COR-L47 (cell line): ENCODE measurements at regions not wholly inside any gene's neighbourhood (a gene's known extent, or its start where the extent isn't known, plus 50 kb on each side); places are given as distances from the start of the nearest gene placed in this dataset.

Experiments
- DNase-seq: peaks from one replicate; lab custom pipeline; 2025; lab: John Stamatoyannopoulos, UW

DNA sequence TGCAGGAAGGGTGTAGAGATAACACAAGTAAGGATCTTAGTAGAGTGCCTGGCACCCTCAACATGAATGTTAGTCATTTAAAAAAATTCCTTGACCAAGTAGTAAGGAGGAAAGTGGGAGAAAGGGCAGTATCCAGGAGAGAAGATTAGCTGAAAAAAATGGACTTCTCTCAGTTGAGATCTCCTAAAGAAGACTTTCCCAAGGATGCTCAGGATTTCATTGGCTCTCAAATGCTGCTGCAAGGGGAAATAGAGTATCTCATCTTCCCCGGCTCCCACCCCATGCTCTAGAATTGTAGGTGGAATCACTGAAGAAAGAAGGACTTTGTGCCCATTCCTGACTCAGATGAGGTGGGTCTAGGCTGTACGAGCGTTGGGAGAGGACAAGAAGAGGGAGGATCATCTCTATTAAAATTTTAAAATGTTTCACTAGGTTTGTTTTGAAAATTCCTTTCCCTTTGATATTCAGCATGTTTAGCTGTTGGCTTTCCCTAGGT, 231.1 kb downstream of the MYCN start:
- no peak for DNase-seq

DNA sequence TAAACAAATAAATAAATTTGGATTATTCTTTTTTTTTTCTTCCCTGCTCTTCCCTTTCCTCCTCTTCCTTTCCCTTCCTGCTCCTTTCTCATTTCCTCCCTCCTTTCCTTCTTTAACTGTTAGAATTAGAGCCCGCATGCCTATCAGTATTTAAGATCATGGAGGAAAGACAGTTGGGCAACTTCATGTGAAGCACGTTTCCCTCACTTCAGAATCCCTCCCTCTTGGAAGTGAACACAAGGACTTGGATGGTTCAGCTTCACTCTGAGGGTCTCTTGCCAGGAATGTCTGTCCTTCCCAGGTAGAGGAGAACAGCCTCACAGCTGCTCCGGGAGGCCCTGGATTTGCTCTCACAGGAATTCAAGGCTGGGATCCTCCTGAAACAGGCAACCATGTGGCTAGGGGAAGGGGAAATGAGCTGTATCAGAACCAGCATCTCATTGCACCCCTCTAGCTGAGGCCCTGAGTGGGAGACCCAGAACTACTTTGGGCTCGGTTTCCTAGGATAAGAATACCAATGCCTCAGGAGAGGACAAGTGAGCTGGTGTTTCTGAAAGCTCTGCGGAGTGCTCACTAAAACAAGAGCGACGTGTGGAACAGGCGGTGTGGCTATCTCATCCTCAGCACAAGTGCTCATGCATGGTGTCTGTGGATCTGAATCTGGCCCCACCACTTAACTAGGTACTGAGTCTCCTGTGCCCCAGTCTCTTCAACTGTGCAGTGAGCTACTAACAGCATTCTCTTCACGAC, 230.5 kb downstream of the MYCN start:
- DNase-seq: no peak

DNA sequence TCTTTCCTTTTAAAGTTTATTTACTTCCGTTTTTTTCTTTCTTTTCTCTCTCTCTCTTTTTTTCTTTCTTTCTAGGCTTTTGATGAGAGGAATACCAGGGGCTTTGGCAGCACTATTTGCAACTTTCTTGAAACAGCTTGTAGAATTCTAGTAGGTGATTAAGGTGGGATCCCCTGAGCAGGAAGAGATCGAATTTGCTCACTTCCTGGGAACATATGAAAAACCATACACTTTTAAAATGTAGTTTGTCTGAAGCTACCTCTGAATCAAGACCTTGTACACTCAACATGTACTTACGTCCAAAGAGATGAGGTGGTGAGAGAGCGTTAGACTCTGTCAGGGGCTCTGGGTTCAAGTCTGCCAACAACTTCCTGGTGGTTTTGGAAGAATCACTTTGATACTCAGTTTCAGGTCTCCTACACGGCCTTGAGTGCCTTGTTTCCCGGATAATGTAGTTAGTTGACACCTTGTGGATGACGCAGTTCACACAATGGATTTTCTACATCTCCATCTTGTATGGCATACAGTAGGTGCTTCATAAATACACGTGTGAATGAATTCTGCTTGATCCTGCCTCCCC, 229.1 kb downstream of the MYCN start:
- no peak for DNase-seq

DNA sequence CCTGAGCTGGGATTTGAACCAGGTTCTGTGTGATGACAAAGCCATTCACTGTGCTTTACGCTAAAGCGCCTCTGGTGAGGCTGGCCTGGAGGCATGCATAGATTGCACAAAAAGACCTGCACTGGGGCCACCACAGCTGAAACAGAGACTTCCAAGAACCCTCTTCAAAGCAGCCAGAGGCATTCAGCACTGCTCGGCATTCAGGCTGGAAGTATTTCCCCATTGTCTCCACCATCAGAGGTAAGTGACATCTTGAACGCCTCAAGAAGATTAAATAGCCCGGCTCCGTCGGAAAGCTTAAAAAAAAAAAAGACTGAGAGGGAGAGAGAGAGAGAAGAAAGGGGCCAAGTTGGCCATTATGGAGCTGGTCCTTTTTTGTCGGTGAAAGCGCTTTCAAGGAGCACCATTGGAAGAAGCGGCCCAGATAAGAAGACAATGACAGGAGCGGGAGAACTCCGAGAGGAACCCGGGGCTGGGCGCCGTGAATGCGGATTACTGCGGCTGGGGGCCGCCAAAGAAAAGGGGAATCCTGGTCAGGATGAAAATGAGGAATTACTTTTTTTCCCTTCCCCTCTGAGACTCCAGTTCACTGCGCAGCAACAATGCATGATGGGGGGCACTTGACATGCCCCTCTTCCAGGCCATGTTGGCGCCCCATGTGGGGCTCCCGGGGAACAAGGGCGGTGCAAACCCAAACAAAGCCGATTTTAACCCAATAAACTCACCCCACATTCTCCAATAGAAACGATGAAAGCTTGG, 228.3 kb downstream of the MYCN start:
- no peak for DNase-seq

DNA sequence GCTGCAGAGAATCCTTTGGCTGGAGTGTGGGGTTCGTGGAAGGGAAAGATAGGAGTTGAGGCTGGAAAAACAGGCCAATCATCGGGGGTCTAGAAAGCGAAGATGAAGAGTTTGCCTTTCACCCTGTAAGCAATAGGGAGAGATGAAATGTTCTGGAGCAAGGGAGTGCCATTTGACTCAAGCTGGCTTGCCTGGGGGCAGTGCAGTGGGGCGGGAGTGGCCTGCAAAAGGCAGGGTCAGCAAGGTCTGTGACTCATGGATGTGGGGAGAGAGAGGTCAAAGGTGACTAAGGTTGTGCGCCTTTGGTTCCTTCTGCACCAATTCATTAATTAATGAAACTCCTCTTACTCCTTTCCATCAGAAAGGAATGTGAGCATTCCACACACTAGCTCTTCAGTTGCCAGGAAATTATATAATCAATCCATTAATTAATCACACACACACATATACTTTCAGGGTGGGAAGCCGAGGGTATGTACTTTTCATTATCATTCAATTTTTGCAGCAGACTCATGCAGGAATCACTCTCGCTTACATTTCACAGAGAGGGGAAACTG, 227.6 kb downstream of the MYCN start:
- DNase-seq: no peak

DNA sequence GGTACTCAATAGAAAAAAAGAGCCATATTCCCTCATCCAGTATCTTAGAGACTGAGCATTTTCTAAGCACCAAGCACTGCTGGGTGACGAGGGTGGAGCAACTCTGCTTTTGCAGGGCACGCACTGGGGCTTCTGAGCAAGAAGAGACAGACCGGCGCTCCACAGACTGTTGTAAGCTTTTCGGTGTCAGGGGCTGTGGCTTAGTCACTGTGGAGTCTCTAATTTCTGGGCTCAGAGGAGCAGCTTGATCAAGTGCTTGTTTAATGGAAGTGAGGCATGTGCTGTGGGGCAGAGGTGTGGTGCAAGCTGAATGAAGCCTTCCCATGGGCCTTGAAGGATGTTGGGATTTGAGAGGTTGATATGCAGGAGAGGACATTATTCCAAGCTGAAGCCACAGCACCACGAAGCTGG, 227.1 kb downstream of the MYCN start:
- no peak for DNase-seq

DNA sequence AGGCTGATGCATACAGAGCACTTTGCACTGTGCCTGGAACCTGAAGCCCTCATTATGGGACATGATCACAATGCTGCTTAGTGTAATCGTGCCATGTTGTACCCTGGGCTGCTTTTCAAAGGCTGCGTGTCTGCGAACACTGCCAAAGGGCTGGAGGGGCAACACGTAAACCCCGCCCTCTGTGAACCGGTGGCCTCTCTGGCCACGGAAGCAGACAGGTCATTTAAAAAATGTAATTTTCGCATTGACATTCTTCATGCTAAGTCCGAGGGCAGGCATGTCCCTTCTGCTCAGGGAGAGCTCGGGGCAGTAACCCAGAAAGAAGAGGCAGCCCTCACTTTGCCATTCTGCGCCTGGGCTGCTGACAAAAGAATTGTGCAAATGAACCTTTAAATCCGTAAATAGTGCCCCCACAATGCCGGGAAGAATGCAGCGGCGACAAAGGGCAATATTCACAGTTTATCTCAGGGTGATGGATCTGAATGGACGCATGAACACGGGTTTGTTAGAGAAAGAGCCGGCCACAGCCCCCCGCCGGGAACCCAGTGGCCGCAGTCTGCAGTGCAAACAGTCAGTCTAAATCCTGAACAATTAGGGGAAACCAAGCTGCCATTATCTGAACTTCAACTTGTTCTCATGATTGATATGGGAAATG, 226.1 kb downstream of the MYCN start:
- DNase-seq: no peak

DNA sequence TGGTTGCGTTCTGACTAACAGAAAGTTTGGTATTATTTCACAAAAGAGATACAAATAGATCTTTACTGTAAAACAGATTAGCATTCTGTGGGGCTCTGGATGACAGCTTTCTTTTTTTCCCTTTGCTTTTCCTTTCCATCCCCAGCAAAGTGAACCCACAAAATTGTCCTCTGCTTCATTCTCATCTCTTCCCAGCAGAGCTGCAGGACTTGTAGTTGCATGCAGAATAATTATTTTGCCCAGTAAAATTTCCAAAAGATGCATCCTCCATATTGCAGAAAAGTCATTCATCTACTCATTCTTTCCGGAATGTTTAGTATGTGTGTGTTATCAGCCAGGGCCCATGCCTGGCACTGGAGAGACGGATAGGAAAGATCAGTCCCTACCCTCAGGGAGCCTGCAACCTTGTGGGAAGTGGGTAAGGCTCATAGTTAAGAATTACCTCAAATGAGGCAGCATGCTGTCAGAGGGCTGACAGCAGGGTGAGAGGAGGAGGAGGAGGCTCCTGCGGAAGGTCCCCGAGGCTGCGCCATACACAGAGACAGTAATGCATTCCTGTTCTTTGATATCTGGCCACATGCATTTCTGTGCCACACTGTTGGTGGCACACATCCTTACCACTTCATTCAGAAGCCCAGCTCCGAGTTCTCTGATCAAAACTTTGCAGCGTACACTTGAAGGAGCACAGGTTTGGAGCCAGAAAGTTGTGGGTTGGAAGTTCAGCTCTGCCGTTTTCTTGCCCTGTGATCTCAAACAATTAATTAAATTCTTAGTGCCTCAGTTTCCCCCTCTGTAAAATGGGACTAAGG, 225.4 kb downstream of the MYCN start:
- no peak for DNase-seq

DNA sequence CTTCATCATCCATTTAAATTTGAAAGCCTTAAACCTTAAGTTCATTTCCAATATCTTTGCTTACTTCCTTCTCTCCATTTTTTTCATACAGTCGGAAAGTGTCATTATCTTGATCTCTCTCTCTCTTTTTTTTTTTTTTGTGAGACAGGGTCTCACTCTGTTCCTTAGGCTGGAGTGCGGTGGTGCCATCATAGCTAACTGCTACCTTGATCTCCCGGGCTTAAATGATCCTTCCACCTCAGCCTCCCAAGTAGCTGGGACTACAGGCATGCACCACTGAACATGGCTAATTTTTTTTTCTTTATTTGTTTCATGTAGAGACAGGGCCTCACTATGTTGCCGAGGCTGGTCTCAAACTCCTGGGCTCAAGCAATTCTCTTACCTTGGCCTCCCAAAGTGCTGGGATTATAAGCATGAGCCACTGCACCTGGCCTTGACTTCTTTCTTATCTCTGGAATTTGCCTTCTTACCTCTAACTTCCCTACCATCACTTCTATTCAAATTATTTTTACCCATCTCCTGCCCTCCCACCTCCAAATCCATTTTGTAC, 222.2 kb downstream of the MYCN start:
- DNase-seq: no peak

DNA sequence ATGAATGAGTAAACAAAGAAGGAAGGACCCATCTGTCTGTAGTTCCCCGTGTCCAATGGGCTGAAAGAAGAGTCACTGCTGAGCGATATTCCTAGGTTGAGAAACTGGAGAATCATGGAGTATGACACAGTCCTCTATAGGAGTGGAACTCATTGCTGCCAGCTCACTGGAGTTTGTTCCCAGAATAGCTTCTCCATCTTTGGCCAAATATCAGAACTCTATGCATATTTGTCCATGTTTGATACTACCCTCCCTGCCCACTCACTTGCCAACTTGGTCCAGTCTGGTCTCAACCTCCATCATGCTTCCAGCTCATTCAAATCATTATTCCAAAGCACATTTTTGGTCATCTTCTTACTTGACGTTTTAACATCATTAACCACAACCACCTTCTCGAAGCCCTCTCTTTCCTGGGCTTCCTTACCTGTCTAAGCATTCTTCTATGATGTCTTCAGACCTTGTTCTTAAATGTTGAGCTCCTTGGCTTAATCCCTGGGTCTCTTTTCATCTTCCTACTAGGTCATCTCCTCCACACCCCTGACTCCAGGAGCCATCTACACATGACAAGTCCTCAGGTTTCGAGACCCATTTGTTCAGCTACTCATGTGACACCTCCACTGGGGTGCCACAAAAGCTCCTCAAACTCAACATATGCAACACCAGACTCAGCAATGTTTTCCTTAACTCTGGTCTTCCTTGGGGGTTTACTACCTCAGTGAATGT, 221.6 kb downstream of the MYCN start:
- no peak for DNase-seq

DNA sequence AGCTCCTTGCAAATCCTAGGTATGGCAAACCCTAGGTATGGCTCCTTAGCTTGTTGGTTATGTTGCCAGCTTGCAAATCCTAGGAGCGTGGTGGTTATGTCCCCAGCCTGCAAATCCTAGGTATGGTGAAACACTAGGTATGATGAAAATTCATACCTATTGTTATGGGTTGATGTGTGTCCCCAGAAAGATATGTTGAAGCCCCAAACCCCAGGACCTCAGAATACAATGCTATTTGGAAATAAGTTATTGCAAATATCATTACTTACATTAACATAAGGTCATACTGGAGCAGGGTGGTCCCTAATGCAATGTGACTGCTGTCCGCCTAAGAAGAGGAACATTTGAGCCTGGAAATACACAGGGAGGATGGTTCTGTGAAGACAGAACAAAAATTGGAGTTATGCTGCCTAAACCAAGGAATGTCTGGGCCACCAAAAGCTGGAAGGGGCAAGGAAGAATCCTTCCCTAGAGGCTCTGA, 220.8 kb downstream of the MYCN start:
- DNase-seq: no peak

DNA sequence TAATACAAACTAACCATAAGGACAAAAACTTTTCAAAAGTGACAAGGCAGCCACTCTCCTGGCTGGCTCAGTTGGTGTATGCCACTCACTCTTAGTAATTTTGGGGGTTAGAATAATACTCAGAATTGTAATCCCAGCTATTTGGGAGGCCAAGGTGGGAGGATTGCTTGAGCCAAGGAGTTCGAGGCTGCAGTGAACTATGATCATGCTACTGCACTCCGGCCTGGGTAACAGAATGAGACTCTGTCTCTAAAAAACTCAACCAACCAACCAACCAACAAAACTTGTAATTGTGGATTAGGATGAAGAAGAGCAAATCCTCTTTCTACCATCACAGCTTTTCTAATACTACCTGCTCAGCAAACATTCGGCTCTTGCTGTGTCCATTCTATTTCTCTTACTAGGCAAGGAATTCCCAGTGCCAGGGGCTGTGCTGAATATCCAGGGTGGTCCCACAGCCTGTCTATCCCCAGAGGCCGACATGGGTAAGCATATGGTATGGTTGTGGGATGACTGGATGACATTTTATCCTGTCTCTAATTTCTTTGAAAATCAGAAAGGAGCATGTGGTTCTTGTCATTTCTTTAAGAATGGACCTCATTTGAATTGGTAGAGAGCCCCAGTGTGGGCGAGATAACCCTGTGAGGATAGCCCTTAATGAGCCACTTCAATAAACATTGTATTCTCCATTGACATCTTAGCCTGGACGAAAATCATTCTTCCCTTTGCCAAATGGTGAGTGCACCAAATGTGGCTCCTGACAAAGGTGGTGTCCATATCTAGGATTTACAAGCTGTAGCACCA, 220.1 kb downstream of the MYCN start:
- DNase-seq: no peak

DNA sequence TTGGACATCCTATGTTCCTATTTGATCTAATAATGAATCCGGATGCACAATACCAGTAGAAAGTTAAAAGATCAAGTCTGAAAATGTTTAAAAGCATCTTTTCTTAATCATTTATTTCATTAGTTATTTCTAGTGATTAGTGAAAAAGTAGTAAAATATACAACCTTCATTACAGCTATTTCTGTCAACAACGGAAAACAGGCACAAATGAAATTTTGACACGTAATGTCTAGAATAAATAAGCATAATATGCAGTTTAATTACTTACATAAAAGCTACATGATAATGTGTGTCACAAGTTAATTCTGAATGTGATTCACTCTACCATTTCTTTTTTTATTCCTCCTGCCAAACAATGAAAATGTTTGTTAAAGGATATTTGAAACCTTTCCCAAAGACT, 216.1 kb downstream of the MYCN start:
- no peak for DNase-seq

DNA sequence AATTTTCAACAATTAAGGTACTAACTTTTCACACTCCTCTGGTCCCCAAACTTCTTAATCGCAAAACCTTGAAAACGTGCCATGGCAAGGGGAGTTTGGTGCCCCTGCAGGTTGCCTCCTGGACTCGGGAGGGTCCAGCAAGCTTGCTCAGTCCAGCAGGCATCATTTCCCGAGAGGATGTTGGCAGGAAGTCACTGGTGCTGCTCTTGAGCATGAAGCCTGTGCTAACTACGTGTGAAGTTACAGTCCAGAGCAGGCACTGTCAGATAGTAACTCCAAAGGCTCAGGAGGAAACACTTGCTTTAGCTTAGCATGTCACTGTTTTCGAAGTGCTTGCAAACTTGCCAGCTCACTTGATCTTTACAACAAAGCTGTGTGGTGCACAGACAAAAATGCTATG, 215.4 kb downstream of the MYCN start:
- DNase-seq: no peak

DNA sequence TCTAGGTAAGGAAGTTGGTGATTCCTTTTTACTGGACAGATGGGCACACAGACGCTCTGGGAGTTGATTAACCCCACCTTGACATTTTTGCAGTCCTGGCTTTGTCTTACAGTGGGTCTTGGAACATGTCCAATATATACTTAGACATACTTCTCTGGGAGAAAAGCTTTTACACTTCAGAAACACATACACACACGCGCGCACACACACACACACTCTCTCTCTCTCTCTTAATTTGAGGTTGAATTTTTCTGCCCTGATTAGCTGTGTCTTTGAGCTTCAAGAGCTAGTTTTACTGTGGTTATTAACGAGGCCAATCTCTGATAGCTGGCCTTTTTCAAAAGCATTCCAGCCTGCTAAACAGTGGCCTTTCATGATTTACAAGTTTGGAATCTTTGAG, 215.0 kb downstream of the MYCN start:
- no peak for DNase-seq

DNA sequence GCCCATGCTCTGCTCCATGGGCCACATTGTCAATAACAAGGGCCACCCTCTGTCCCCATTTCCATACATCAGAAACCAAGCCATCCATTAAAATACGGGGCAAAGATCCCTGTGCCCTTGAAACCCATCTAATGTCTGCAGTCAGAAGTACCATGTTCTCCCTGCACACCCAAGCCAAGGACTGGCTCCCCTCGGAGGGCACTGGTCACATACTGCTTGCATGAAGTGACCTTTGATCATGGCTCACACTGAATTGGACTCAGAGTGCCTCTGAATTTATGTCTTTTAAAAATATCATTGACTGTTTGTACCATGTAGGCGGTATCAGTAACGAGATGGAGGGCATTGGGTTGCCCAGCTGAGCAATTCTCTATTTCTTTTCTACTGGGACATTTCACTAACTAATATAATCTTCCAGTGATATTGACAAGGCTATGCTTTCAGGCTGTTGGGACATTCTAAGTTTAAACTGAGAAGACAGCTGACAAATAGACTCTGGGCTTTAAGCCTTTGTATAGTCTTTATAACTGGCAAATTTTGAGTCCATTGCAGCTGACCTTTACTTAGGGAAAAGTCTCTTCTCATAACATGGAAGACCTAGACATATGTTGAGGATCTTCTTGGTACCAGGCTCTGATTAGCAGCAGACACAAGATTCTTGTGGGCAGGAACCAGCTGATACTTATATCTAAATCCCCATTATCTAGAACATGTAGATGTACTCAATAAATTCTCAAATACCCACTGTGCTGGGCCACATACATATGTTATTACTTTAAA, 214.3 kb downstream of the MYCN start:
- no peak for DNase-seq

DNA sequence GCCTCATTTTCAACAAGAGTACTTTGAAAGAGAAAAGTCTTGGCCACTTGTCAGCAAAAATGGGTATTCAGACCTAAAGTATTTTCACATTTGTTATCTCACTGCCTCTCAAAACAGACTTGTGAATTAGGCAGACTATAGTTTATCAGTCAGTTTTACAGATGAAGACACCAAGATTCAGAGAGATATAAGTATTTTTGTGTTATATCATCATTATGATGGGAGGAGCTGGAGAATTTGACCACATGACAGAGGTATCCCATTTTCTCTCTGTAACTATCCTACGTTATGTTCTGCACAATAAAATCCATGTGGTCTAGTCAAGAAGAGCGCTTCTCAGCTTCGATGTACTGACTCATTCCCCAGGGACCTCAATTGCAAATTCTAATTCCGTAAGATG, 213.7 kb downstream of the MYCN start:
- DNase-seq: no peak

DNA sequence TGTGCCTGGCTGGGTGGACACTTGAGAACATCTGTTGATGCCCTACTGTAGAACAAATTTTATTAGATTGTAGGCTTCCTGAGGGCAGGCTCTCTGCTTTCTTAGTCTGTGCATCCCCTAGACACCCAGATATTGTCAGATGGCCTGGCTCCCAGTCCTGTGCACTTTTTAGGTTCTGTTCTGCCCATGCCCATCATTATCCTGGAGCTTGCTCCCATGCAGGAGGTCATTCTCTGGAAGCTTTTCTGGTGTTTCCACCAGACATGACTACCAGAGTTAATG, 213.3 kb downstream of the MYCN start:
- no peak for DNase-seq
